ENCODE measurements at regions not wholly inside any gene's neighbourhood (a gene's known extent, or its start where the extent isn't known, plus 50 kb on each side); places are given as distances from the start of the nearest gene placed in this dataset.

GRCh38 chr5:2307631-2308030 lies 424.9 kb upstream of the IRX4 start:
- TF ChIP-seq, protein P1, sequence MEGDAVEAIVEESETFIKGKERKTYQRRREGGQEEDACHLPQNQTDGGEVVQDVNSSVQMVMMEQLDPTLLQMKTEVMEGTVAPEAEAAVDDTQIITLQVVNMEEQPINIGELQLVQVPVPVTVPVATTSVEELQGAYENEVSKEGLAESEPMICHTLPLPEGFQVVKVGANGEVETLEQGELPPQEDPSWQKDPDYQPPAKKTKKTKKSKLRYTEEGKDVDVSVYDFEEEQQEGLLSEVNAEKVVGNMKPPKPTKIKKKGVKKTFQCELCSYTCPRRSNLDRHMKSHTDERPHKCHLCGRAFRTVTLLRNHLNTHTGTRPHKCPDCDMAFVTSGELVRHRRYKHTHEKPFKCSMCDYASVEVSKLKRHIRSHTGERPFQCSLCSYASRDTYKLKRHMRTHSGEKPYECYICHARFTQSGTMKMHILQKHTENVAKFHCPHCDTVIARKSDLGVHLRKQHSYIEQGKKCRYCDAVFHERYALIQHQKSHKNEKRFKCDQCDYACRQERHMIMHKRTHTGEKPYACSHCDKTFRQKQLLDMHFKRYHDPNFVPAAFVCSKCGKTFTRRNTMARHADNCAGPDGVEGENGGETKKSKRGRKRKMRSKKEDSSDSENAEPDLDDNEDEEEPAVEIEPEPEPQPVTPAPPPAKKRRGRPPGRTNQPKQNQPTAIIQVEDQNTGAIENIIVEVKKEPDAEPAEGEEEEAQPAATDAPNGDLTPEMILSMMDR (IDR thresholded peaks at IDR 0.05) = no peak
- no peak for TF ChIP-seq ZFX (IDR thresholded peaks at IDR 0.05; ENCODE audit: borderline replicate concordance)
